ENCODE measurements at regions not wholly inside any gene's neighbourhood (a gene's known extent, or its start where the extent isn't known, plus 50 kb on each side); places are given as distances from the start of the nearest gene placed in this dataset.

- TF ChIP-seq ZNF292 (tag by site-specific recombination; IDR thresholded peaks at IDR 0.05; ENCODE audit: borderline replicate concordance, low read depth) (no peak), ZNF76 (tag by site-specific recombination; IDR thresholded peaks at IDR 0.05; ENCODE audit: borderline replicate concordance, low read depth) (no peak), ZNF155 (tag by site-specific recombination; IDR thresholded peaks at IDR 0.05) (no peak)
Observed at GRCh38 chr1:208607616-208608015, 363.4 kb upstream of the PLXNA2 start.
